Cardiac muscle cell (in vitro differentiated cells and primary cell): ENCODE measurements at regions not wholly inside any gene's neighbourhood (a gene's known extent, or its start where the extent isn't known, plus 50 kb on each side); places are given as distances from the start of the nearest gene placed in this dataset.
A peak's percentile ranks its signal among the peaks of the same experiment; 100 is the strongest.

Experiments used
- DNase-seq, 2 donors: peaks; one replicate each; pipeline versions ENCODE4 v3.0.0 to v3.0.0-alpha.2; 2010 to 2017; ENCODE audit warnings: low read depth in 1 of 2, low spot score in 1 of 2
- H3K27ac ChIP-seq: fragments of 200-600 bp; sonication (generic); 2 replicates; pipeline ENCODE4 v1.5.1; 2016
- H3K27me3 ChIP-seq: fragments of 200-600 bp; sonication (generic); 2 replicates; pipeline ENCODE4 v1.6.0; 2016; ENCODE audit warnings: control low read depth
- H3K36me3 ChIP-seq: fragments of 200-600 bp; sonication (generic); 2 replicates; pipeline ENCODE4 v1.5.1; 2016; ENCODE audit warnings: control low read depth
- H3K4me1 ChIP-seq: fragments of 200-600 bp; sonication (generic); 2 replicates; pipeline ENCODE4 v1.8.1; 2017; ENCODE audit warnings: low read depth, mild to moderate bottlenecking, mixed run types
- H3K4me3 ChIP-seq: fragments of 200-600 bp; sonication (generic); 2 replicates; pipeline ENCODE4 v1.5.1; 2016; ENCODE audit warnings: mild to moderate bottlenecking
- H3K9me3 ChIP-seq: fragments of 200-600 bp; sonication (generic); 2 replicates; pipeline ENCODE4 v1.5.1; 2017; ENCODE audit warnings: low read depth, mild to moderate bottlenecking, control low read depth
- TF ChIP-seq, protein P1 (sequence below): IDR thresholded peaks from 2 replicates; pipeline ENCODE4 v1.5.1; 2012; ENCODE audit warnings: low read depth, mild to moderate bottlenecking, low read length

GRCh38 chr11:130715877-130716220 is 200.4 kb downstream of the SNX19 start:
- Histone ChIP-seq H3K9me3 (no peaks in the 10 kb centered on the region), H3K4me1 (no peaks in the 10 kb centered on the region), H3K27me3 (no peaks in the 10 kb centered on the region), H3K36me3 (no peaks in the 10 kb centered on the region), H3K27ac (no peak overlapping the region), H3K4me3 (no peak overlapping the region)
- TF ChIP-seq, protein P1, sequence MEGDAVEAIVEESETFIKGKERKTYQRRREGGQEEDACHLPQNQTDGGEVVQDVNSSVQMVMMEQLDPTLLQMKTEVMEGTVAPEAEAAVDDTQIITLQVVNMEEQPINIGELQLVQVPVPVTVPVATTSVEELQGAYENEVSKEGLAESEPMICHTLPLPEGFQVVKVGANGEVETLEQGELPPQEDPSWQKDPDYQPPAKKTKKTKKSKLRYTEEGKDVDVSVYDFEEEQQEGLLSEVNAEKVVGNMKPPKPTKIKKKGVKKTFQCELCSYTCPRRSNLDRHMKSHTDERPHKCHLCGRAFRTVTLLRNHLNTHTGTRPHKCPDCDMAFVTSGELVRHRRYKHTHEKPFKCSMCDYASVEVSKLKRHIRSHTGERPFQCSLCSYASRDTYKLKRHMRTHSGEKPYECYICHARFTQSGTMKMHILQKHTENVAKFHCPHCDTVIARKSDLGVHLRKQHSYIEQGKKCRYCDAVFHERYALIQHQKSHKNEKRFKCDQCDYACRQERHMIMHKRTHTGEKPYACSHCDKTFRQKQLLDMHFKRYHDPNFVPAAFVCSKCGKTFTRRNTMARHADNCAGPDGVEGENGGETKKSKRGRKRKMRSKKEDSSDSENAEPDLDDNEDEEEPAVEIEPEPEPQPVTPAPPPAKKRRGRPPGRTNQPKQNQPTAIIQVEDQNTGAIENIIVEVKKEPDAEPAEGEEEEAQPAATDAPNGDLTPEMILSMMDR: no peak
- no peak for DNase-seq

- DNase-seq: no peak
- H3K36me3 ChIP-seq: no peaks in the 10 kb centered on the region
- H3K4me3 ChIP-seq: no peak overlapping the region
- H3K4me1 ChIP-seq: no peaks in the 10 kb centered on the region
- H3K9me3 ChIP-seq: no peaks in the 10 kb centered on the region
- no peaks in the 10 kb centered on the region for H3K27me3 ChIP-seq
- H3K27ac ChIP-seq: no peak overlapping the region
- TF ChIP-seq, protein P1: no peak
Measured at GRCh38 chr11:130718120-130718519, 198.2 kb downstream of the SNX19 start.

DNA sequence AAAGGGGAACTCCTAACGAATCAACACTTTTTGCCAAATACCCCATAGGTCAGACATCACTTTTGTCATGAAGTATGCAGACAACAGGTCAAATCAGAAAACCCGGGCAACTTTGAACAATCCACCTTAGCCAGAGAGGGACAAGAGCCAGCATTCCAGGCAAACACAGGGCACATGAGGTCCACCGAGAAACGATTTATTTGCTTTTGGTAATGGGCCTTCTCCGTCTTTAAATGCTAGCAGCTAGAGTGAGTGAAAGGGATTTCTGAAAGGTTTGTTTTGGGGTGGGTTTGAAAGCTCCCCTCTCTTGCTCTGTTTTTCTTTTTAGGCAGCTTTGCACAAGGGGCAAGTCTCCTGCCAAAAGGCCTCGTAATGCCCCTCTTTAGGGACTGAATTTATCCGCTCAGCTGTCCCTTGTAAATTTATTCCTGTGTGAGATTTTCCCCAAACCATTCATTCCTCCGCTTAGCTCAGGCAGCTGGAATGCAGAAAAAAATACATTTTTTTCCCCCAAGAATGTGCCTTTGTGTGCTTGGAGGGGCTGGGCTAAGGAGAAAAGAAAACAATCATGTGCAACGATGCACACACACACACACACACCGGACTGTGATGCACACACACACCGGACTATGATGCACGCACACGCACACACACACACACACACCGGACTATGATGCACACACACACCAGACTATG is 196.9 kb downstream of the SNX19 start:
- Histone ChIP-seq H3K4me1 (peaks cover under 1% of the 10 kb centered on the region), H3K4me3 (no peak overlapping the region), H3K36me3 (no peaks in the 10 kb centered on the region), H3K27ac (no peak overlapping the region), H3K9me3 (no peaks in the 10 kb centered on the region), H3K27me3 (no peaks in the 10 kb centered on the region)
- TF ChIP-seq, protein P1: no peak
- peak in 1 of 2 donors; percentile 60 for DNase-seq

GRCh38 chr11:130720232-130721022 is 195.9 kb downstream of the SNX19 start:
- Histone ChIP-seq H3K27me3 (no peaks in the 10 kb centered on the region), H3K36me3 (no peaks in the 10 kb centered on the region), H3K4me1 (peaks cover 11% of the 10 kb centered on the region), H3K4me3 (no peak overlapping the region), H3K27ac (no peak overlapping the region), H3K9me3 (no peaks in the 10 kb centered on the region)
- no peak for DNase-seq
- TF ChIP-seq, protein P1: no peak

DNA sequence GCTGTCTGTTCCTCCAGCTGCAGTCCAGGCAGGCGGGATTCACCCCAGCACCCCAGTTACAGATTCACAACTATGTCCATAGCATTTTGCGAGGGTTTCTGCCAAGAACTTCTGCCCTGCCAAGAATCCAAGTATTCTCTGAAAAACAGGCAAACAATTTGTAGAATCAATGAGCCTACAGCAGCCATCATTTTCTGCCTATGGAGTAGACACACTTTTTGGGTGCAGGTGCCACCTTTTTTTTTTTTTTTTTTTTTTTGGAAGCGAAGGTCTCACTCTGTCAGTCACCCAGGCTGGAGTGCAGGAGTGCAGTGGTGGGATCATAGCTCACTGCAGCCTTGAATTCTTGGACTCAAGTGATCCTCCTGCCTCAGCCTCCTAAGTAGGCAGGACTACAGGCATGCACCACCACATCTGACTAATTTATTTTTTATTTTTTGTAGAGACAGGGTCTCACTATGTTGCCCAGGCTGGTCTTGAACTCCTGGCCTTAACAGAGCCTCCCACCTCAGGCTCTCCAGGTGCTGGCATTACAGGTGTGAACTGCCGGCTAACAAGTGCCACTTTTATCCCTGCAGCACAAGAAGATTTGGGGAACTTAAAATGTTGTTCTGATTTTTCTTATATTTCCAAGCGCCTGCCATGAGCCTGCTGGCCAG is 195.1 kb downstream of the SNX19 start:
- Histone ChIP-seq H3K9me3 (no peaks in the 10 kb centered on the region), H3K27me3 (no peaks in the 10 kb centered on the region), H3K27ac (no peak overlapping the region), H3K4me1 (peaks cover 17% of the 10 kb centered on the region), H3K36me3 (no peaks in the 10 kb centered on the region), H3K4me3 (no peak overlapping the region)
- no peak for DNase-seq
- TF ChIP-seq, protein P1: no peak
